ENCODE measurements at regions not wholly inside any gene's neighbourhood (a gene's known extent, or its start where the extent isn't known, plus 50 kb on each side); places are given as distances from the start of the nearest gene placed in this dataset.

GRCh38 chr7:121618182-121618581 is 222.1 kb upstream of the FAM3C start:
- POLR2A ChIA-PET = no interaction called here
- CTCF ChIA-PET = no interaction called here
- H3K4me1 ChIP-seq = no peaks in the 10 kb centered on the region
- FAIRE-seq = no peak
- 16% methylated on average over 2 of the region's 2 CpGs for WGBS (ENCODE audit: missing lambda C conversion rate)
- no peak for DNase-seq (ENCODE audit: low read depth in 1 of 2, low spot score in 1 of 2)
- H3K4me3 ChIP-seq = no peak overlapping the region
- no peak for ATAC-seq
- no peak for TF ChIP-seq PHF8 (IDR thresholded peaks at IDR 0.05; ENCODE audit: borderline replicate concordance, low read depth)
- TF ChIP-seq, protein P1, sequence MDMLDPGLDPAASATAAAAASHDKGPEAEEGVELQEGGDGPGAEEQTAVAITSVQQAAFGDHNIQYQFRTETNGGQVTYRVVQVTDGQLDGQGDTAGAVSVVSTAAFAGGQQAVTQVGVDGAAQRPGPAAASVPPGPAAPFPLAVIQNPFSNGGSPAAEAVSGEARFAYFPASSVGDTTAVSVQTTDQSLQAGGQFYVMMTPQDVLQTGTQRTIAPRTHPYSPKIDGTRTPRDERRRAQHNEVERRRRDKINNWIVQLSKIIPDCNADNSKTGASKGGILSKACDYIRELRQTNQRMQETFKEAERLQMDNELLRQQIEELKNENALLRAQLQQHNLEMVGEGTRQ (IDR thresholded peaks at IDR 0.05) = no peak
- no peak for TF ChIP-seq ESRRA (IDR thresholded peaks at IDR 0.05; ENCODE audit: borderline replicate concordance, low read length)
- no peak for TF ChIP-seq CHD4 (IDR thresholded peaks at IDR 0.05; ENCODE audit: borderline replicate concordance)
- TF ChIP-seq GATA3 (IDR thresholded peaks at IDR 0.05; ENCODE audit: borderline replicate concordance) = no peak
- peak; percentile 79 for TF ChIP-seq MAFK (IDR thresholded peaks at IDR 0.05; ENCODE audit: partially characterized antibody)
- no peak for TF ChIP-seq ELK1 (IDR thresholded peaks at IDR 0.05; ENCODE audit: low read depth, low read length)
- TF ChIP-seq JUN (IDR thresholded peaks at IDR 0.05) = no peak
- H3K27ac ChIP-seq = no peak overlapping the region
- H3K4me2 ChIP-seq = no peak overlapping the region
- no peaks in the 10 kb centered on the region for H3K9me3 ChIP-seq

DNA sequence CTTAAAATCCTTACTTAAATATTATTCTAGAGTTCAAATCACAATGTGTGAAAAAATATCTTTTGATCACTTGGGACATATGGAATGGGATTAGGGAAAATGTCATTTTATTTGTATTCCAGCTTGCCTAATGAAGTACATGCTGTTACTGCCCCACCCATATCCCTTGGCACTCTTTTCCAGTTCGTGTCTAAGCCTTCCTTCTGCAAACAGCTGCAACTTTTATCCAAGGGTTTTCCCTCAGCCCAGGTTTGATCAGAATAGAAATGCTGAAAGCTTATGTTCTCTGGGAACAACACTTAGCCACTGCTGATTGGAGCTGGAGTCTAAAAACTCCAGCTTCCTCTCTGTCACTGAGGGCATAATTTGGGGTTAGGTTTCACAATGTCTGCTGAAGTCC is 214.1 kb upstream of the FAM3C start:
- Histone ChIP-seq H3K4me3 (no peak overlapping the region), H3K27ac (no peak overlapping the region), H3K4me2 (no peak overlapping the region), H3K9me3 (no peaks in the 10 kb centered on the region), H3K4me1 (no peaks in the 10 kb centered on the region)
- POLR2A ChIA-PET = no interaction called here
- no peak for TF ChIP-seq KDM1A (IDR thresholded peaks at IDR 0.05; ENCODE audit: low read depth)
- TF ChIP-seq, protein P2, sequence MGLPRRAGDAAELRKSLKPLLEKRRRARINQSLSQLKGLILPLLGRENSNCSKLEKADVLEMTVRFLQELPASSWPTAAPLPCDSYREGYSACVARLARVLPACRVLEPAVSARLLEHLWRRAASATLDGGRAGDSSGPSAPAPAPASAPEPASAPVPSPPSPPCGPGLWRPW (IDR thresholded peaks at IDR 0.05) = no peak
- no peak for TF ChIP-seq FOSB (CRISPR knock-in tag; IDR thresholded peaks at IDR 0.05)
- TF ChIP-seq RARB (CRISPR knock-in tag; IDR thresholded peaks at IDR 0.05) = no peak
- TF ChIP-seq MYC (IDR thresholded peaks at IDR 0.05; ENCODE audit: borderline replicate concordance, low read length) = no peak
- no peak for TF ChIP-seq ZNF302 (CRISPR knock-in tag; IDR thresholded peaks at IDR 0.05)
- TF ChIP-seq TFCP2L1 (CRISPR knock-in tag; IDR thresholded peaks at IDR 0.05) = no peak
- TF ChIP-seq, protein P3, sequence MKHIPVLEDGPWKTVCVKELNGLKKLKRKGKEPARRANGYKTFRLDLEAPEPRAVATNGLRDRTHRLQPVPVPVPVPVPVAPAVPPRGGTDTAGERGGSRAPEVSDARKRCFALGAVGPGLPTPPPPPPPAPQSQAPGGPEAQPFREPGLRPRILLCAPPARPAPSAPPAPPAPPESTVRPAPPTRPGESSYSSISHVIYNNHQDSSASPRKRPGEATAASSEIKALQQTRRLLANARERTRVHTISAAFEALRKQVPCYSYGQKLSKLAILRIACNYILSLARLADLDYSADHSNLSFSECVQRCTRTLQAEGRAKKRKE (CRISPR knock-in tag; IDR thresholded peaks at IDR 0.05; ENCODE audit: low read depth) = no peak
- no peak for TF ChIP-seq CEBPB (IDR thresholded peaks at IDR 0.05)
- TF ChIP-seq CHD2 (IDR thresholded peaks at IDR 0.05; ENCODE audit: low read length, partially characterized antibody) = no peak
- TF ChIP-seq MAX (IDR thresholded peaks at IDR 0.05) = no peak
- TF ChIP-seq ELK1 (IDR thresholded peaks at IDR 0.05; ENCODE audit: low read depth, low read length) = no peak
- TF ChIP-seq CBX8 (IDR thresholded peaks at IDR 0.05) = no peak
- TF ChIP-seq NR3C1 (IDR thresholded peaks at IDR 0.05) = no peak
- no peak for TF ChIP-seq ZFP36 (IDR thresholded peaks at IDR 0.05; ENCODE audit: borderline replicate concordance, partially characterized antibody)
- no peak for TF ChIP-seq HOXB5 (CRISPR knock-in tag; IDR thresholded peaks at IDR 0.05)
- TF ChIP-seq POLR2AphosphoS2 (conservative IDR thresholded peaks at IDR 0.05; ENCODE audit: low read length) = no peak
- no peak for TF ChIP-seq CHD4 (IDR thresholded peaks at IDR 0.05; ENCODE audit: borderline replicate concordance)
- TF ChIP-seq EP300 (IDR thresholded peaks at IDR 0.05) = no peak
- TF ChIP-seq RCOR1 (IDR thresholded peaks at IDR 0.05; ENCODE audit: low read depth, low read length) = no peak
- DNase-seq (ENCODE audit: low read depth in 1 of 2, low spot score in 1 of 2) (no peak), FAIRE-seq (no peak), ATAC-seq (no peak)
- 0% methylated on average over 1 of the region's 1 CpG for WGBS (ENCODE audit: missing lambda C conversion rate)
- CTCF ChIA-PET = no interaction called here
